H1 (cell line): ENCODE measurements at regions not wholly inside any gene's neighbourhood (a gene's known extent, or its start where the extent isn't known, plus 50 kb on each side); places are given as distances from the start of the nearest gene placed in this dataset.

Experiments used
- EGR1 ChIP-seq: IDR thresholded peaks from 2 replicates; pipeline ENCODE4 v1.6.1; 2011; ENCODE audit warnings: low read depth, low read length, borderline replicate concordance
- TF ChIP-seq, protein P1 (sequence below), 3 experiments: IDR thresholded peaks; 1 replicate in 2 of 3; 2 replicates in 1 of 3; pipeline versions ENCODE4 v1.5.1 to v1.6.1; 2011; ENCODE audit warnings: low read length in 3 of 3, mild to moderate bottlenecking in 3 of 3, inconsistent platforms in 2 of 3, low read depth in 1 of 3, moderate library complexity in 1 of 3; ENCODE audit not compliant: insufficient read depth in 1 of 3; ENCODE audit errors: control extremely low read depth in 1 of 3

DNA sequence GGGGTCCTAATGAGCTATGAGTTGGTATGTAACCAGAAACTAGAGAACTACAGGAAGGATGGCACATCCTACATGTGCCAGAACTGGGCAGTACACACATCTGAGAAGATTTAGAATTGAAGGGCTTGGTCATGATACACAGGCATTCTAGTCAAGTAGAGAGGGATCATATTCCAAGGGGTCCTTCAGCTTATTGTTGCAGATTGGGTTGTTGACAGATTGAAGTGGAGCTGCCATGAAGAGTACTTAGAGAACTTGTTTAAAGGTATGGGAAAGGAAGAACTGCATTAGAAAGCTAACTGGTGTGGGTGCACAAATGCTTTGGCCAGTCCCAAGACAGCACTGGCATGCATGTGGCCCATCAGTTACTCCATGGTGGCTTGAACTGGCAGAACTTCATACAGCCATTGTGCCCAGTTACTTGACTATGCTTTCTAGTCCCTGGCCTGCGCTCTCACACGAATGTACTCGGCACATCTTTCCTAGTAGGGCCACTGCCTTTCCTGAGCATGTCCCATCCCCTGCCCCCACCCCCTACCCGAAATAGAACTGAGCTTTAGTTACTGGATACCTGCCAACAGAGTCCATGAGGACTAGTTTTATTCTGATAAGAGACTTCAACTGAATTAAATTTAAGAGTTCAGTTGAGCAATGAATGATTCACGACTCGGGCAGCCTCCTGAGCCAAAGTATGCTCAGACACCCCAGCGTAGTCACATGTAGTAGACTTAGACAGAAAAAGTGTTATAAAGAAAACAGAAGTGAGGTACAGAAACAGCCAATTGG lies 64.0 kb downstream of the CCNG2 start:
- no peak for TF ChIP-seq EGR1
- TF ChIP-seq, protein P1, sequence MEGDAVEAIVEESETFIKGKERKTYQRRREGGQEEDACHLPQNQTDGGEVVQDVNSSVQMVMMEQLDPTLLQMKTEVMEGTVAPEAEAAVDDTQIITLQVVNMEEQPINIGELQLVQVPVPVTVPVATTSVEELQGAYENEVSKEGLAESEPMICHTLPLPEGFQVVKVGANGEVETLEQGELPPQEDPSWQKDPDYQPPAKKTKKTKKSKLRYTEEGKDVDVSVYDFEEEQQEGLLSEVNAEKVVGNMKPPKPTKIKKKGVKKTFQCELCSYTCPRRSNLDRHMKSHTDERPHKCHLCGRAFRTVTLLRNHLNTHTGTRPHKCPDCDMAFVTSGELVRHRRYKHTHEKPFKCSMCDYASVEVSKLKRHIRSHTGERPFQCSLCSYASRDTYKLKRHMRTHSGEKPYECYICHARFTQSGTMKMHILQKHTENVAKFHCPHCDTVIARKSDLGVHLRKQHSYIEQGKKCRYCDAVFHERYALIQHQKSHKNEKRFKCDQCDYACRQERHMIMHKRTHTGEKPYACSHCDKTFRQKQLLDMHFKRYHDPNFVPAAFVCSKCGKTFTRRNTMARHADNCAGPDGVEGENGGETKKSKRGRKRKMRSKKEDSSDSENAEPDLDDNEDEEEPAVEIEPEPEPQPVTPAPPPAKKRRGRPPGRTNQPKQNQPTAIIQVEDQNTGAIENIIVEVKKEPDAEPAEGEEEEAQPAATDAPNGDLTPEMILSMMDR (IDR thresholded peaks at IDR 0.05; ENCODE audit: control extremely low read depth in 1 of 3, insufficient read depth in 1 of 3, low read depth in 1 of 3, low read length in 3 of 3), result no peak
